ENCODE measurements at regions not wholly inside any gene's neighbourhood (a gene's known extent, or its start where the extent isn't known, plus 50 kb on each side); places are given as distances from the start of the nearest gene placed in this dataset.

DNA sequence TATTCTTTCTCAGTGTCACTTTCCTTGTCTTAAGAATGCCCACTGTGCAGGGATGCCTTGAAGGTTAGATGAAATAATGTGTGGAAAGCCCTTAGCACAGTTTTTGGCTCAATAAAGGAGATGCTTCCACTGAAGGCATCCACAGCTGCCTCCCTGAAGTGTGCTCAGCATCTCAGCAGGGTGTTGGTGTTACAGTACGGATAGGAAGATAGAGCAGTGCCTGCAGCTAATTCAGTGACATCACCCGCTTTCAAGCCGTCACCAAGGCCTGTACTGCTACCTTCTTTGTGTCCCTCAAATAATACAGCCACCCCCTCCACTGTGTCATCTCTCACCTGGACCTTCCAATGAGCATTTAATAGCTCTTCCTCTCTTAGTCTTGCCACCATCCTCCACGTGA lies 59.0 kb downstream of the NDUFS5 start:
- no peak for DNase-seq

DNA sequence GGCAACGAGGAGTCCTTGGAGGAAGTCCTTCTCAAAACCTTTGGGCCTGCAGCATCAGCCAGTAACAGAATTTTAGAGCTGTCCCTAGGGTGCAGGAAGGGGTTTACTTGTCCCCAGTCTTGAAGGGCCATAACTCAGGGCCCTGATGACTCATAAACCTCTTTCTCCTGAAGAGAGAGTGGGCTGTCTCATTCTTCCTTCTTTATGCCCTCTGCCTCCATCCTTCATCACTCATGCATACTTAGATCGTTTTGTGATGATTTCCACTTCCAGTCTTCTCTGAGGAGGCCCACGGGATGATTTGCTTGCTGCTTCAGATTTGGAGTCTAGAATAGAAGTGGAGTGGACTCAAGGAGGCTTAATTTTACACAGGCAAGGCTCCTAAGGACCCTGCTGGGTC lies 60.2 kb downstream of the NDUFS5 start:
- no peak for DNase-seq

DNA sequence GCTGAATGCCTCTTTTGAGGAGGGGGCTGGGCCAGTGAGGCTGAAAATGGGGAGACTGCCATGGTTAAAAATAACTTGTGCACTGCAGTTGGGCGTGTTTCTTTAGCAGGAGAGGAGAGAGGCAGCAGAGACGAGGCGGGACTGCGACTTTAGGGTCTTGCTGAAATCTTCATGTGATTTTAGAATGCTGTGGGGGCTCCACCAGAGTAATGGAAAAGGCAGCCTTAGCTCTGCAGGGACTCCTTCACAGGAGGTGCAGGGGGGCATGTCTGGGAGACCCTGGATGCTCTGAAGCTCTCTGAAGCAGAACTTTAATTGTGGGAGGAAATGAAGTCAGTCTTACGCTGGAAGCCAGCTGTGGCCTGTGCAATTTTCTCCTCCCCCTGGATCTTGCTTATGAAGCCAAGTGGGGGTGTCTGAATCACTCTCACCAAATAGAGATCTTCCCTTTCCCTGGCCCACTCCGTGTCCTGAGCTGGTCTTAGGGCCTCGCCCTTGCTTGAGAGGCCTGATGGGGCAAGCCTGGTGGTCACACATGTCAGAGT lies 60.8 kb downstream of the NDUFS5 start:
- DNase-seq: no peak

- no peak for DNase-seq
These were observed 61.3 kb downstream of the NDUFS5 start for GRCh38 chr1:39087435-39087834.

GRCh38 chr1:39088658-39089057 lies 62.5 kb downstream of the NDUFS5 start:
- no peak for DNase-seq

DNA sequence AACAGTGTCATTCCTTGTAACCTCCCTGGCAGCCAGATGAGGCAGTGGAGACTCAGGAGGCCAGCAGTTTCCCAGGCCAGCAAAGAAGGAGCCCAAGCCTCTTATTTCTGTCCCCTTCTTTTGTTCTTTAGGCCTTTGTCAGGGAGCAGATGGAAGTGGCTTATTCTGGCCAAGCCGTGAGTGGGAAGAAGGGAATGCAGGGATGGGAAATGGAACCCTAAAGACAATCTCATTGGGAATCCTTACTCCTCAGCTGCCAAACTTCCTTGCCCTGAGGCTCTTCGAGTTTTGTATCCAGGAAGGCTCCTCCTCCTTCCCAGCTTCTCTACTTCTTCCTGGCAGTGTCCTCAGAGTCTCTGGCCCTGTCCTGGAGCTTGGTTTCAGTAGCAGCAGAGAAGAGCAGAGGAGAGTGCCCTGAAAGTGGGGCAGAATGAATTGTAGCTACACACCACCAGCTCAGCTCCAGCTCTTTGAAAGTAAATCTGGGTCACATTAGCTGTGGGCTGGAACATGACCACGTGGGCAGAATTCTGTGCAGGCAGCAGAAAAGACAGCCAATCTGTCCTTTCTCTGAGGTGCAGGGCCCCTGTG lies 63.9 kb downstream of the NDUFS5 start:
- no peak for DNase-seq

- no peak for DNase-seq
These were observed 64.7 kb downstream of the NDUFS5 start for GRCh38 chr1:39090757-39091380.

GRCh38 chr1:39091845-39092645 lies 65.9 kb downstream of the NDUFS5 start:
- DNase-seq: peak; percentile 66

- no peak for DNase-seq
These were observed 68.5 kb downstream of the NDUFS5 start for GRCh38 chr1:39094685-39095084.

DNA sequence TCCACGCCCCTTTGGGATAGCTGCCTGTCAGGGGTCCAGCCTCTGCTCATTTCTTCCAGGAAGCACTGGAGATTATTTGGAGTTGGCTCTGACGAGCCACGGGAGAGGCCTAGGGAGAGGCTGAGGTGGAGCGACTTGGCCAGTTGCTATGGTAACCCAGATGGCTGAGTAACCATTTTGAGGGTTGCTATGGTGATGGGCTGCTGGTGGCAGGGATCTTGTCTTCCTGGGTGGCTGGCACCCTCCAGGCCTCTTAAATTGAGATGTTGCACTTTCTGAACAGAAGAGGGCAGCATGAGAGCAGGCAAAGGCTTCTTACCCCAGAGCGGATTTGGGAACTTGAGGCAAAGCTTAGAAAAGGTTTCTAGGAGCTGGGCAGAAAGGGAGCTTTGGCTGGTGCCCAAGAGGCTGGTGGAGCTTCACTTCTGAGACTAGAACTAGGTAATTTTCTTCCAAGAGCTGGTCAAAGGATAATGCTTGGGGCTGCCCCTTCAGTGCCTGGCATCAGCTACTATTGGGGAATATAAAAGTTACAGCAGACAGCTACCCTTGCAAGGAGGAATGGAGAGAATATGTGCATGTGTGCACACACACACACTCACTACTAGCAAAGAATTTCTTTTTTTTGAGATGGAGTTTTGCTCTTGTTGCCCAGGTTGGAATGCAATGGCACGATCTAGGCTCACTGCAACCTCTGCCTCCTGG lies 72.5 kb downstream of the NDUFS5 start:
- DNase-seq: peak; percentile 84

GRCh38 chr1:39102537-39103327 lies 76.6 kb downstream of the NDUFS5 start:
- peak; percentile 89 for DNase-seq

- DNase-seq: no peak
These were observed 77.4 kb downstream of the NDUFS5 start for GRCh38 chr1:39103328-39104157.

DNA sequence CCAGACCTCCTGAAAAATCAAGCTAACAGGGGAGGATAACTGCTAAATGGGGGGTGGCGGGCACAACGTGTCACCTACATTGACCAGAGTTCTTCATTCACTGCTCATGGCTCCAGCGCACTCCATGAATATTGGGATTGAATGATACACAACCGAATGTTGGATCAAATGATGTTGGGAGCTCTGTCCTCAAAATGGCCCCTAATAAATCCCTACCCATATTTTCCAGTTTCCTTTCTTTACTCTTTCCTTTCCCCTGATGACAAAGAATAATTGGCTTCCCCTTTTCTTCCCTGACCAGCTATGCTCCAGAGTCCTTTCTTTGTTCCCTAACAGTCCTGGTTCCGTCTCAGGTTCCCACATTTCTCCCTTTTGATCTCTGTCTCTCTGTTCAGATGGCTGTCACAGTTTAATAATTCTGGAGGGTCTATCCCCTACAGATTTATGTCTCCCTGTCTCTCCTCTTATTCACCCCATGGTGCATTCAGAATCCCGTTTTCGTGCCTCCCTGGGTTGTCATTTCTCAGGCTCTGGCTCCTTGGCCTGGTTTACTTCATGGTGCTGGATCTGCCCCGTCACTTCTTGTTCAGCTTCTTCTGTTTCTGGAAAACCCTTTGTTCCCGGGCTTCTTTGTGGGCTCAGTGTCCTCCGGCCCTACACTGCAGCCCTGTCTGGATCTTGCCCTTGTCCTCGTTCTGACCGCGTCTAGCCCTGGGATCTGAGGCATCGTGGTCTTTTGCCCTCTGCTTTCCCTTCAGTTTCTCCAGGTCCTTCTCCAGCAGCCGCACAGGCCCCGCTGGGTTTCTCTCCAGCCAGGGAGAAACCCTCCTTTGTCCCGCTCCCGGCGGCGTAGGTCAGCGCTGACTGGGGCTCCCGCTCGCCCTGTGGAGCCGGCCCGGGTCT lies 78.3 kb downstream of the NDUFS5 start:
- peak; percentile 54 for DNase-seq

DNA sequence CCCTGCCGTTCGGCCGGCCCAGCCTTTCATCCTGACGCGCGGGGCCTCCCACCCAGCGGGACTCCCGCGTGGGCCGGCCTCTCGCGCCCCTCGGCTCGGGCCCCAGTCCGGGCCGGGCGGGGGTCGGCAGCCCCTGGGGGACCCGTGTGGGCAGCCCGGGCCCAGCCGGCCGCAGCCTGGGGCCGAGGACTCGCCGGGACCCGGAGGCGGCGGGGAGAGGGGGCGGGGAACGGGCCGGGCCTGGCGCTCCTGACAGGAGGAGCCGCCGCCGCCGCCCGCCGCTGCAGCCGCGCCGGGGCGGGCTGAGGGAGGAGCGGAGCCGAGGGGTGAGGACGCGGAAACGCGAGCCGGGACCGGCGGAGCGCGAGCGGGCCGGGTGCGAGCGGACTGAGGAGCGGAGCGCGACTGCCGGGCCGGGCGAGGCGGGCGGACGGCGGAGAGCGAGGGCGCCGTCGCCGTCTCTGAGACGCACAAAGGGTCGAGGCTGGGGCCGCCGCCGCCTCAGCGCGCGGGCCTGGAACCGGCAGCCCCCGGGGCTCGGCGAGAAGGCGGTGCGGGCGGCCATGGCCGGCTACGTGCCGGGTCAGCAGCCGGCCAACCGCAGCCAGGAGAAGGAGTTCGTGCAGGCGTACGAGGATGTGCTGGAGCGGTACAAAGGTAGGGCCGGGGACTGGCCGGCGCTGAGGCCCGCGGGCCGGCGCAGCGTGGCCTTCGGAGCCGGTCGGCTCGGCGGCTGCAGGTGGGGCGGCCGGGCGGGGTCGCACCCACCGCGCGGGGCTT lies 79.1 kb downstream of the NDUFS5 start:
- peak; percentile 84 for DNase-seq

DNA sequence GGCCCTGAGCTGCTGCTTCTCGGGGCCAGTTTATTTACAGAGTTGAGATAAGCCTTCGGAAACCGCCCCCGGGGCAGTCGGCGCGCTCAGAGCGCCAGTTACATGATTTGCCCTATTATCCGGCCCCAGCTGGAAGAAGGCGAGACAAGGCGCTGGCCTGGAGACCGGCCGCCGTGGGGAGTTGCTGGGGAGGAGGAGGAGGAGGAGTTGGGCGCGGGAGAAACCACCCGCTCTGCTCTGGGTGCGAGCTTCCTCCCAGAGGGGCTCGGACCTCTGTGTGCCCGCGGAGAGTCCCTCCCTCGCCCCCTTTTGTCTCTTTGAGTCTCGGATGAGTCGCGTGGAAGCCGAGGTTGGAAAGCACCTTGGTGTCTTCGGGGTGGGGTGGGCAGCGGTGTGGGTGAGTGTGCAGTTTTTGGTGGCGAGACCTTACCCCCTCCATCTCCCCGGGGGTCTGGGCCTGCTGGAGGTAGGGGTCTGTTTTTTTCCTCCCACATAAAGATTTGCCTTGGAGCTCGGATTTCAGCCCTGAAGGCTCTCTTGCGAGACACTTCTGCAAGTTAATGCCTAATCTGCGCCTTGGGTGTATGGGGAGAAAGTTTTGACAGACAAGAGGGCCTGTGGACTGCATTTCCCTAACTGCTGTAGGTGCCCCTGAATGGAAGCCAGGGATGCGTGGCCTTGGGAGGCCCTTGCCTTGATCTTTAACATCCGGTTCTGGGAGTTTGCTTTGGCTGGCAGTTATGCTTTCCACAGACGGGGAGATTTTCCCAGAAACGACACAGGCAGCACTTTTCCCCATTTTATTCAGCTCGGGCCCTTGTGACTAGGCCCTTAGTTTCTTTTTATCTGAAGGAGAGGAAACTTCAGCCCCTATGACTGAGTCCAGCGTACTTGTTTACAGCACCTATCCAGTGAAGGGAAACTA lies 80.0 kb downstream of the NDUFS5 start:
- DNase-seq: peak; percentile 84

DNA sequence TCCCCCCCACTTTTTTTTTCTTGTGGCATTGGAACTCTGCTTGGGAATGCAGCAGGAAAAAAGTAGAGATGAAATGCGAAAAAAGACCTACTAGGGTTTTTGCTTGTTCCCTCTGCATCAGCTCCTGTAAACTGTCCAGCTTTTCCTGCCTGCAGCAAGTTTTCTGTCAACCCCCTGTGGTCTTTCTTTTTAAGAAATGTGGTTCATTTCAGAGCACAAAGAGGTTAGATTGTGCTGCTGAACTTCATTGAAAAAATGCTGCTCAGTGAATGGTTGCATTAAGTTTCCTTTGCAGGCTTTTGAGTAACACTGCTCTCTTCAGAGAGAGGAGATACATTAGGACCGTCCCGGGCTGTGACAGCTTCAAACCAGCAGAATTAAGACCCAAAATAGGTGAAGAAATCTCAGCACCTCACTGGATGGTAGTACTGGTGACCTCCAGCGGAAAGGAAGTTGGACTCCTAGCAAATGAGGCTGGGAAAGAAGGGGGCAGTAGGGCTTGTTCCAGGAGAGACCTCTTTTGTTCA lies 80.7 kb downstream of the NDUFS5 start:
- DNase-seq: no peak

GRCh38 chr1:39107341-39108290 lies 81.5 kb downstream of the NDUFS5 start:
- DNase-seq: no peak

Measured in NCI-H526 treated with DMSO at 0.1 percent for 48 hours (cell line).